ENCODE measurements at regions not wholly inside any gene's neighbourhood (a gene's known extent, or its start where the extent isn't known, plus 50 kb on each side); places are given as distances from the start of the nearest gene placed in this dataset.

DNA sequence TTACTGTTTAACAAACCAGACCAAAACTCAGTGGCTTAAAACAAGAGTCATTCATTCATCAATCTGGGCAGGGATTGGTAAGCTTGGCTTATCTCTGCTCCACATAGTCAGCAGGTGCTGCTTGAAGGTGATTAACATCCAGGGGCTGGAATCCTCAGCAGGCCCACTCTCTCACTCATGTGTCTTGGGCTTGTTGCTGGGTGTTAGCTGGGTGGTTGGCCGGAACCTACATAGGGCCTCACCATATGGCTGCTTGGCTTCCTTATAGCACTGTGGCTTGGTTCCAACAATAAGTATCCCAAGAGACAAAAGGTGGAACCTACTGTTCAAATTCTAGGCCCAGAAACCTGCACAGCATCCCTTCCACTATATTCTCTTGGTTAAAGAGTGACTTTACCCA, 125.0 kb downstream of the RASGEF1B start:
- Histone ChIP-seq H3K9me2 (replicated peaks; ENCODE audit: control insufficient read depth, low read length) (no peaks in the 10 kb centered on the region), H3K4me3 (ENCODE audit: low read length) (no peak overlapping the region), H3K36me3 (ENCODE audit: control insufficient read depth, low read length) (no peaks in the 10 kb centered on the region), H3K4me1 (ENCODE audit: control insufficient read depth, low read length) (no peaks in the 10 kb centered on the region), H4K20me1 (ENCODE audit: control insufficient read depth, insufficient read depth, low read depth, low read length) (no peaks in the 10 kb centered on the region), H3F3A (ENCODE audit: control insufficient read depth, insufficient read depth) (no peaks in the 10 kb centered on the region), H3K79me2 (ENCODE audit: control insufficient read depth, low read length) (no peaks in the 10 kb centered on the region), H3K9me3 (ENCODE audit: control insufficient read depth, insufficient read depth, low read length) (no peaks in the 10 kb centered on the region), H3K4me2 (ENCODE audit: low read length) (no peak overlapping the region), H3K27me3 (ENCODE audit: control insufficient read depth, low read length) (peaks cover 9% of the 10 kb centered on the region), H3K27ac (ENCODE audit: low read depth, low read length) (no peak overlapping the region)
- TF ChIP-seq, protein P1, sequence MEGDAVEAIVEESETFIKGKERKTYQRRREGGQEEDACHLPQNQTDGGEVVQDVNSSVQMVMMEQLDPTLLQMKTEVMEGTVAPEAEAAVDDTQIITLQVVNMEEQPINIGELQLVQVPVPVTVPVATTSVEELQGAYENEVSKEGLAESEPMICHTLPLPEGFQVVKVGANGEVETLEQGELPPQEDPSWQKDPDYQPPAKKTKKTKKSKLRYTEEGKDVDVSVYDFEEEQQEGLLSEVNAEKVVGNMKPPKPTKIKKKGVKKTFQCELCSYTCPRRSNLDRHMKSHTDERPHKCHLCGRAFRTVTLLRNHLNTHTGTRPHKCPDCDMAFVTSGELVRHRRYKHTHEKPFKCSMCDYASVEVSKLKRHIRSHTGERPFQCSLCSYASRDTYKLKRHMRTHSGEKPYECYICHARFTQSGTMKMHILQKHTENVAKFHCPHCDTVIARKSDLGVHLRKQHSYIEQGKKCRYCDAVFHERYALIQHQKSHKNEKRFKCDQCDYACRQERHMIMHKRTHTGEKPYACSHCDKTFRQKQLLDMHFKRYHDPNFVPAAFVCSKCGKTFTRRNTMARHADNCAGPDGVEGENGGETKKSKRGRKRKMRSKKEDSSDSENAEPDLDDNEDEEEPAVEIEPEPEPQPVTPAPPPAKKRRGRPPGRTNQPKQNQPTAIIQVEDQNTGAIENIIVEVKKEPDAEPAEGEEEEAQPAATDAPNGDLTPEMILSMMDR (IDR thresholded peaks at IDR 0.05; ENCODE audit: low read depth, low read length, poor library complexity, severe bottlenecking), result no peak
- TF ChIP-seq EZH2phosphoT487 (IDR thresholded peaks at IDR 0.05; ENCODE audit: borderline replicate concordance, low read length), result no peak

- no peak overlapping the region for H3K27ac ChIP-seq (ENCODE audit: low read depth, low read length)
- H3K4me2 ChIP-seq (ENCODE audit: low read length), result no peak overlapping the region
- TF ChIP-seq EZH2phosphoT487 (IDR thresholded peaks at IDR 0.05; ENCODE audit: borderline replicate concordance, low read length), result no peak
- TF ChIP-seq, protein P1 (IDR thresholded peaks at IDR 0.05; ENCODE audit: low read depth, low read length, poor library complexity, severe bottlenecking), result no peak
- H4K20me1 ChIP-seq (ENCODE audit: control insufficient read depth, insufficient read depth, low read depth, low read length), result no peaks in the 10 kb centered on the region
- no peaks in the 10 kb centered on the region for H3K79me2 ChIP-seq (ENCODE audit: control insufficient read depth, low read length)
- peaks cover 4% of the 10 kb centered on the region for H3K27me3 ChIP-seq (ENCODE audit: control insufficient read depth, low read length)
- no peaks in the 10 kb centered on the region for H3K4me1 ChIP-seq (ENCODE audit: control insufficient read depth, low read length)
- no peaks in the 10 kb centered on the region for H3K9me3 ChIP-seq (ENCODE audit: control insufficient read depth, insufficient read depth, low read length)
- H3K9me2 ChIP-seq (replicated peaks; ENCODE audit: control insufficient read depth, low read length), result no peaks in the 10 kb centered on the region
- H3K4me3 ChIP-seq (ENCODE audit: low read length), result no peak overlapping the region
- no peaks in the 10 kb centered on the region for H3F3A ChIP-seq (ENCODE audit: control insufficient read depth, insufficient read depth)
- H3K36me3 ChIP-seq (ENCODE audit: control insufficient read depth, low read length), result no peaks in the 10 kb centered on the region
These were observed 128.2 kb downstream of the RASGEF1B start for GRCh38 chr4:81343536-81343935.

GRCh38 chr4:81343046-81343445, 128.0 kb upstream of the PRKG2 start:
- no peaks in the 10 kb centered on the region for H3K9me3 ChIP-seq (ENCODE audit: control insufficient read depth, insufficient read depth, low read length)
- no peaks in the 10 kb centered on the region for H3K9me2 ChIP-seq (replicated peaks; ENCODE audit: control insufficient read depth, low read length)
- H3K36me3 ChIP-seq (ENCODE audit: control insufficient read depth, low read length), result no peaks in the 10 kb centered on the region
- H3K27ac ChIP-seq (ENCODE audit: low read depth, low read length), result no peak overlapping the region
- no peaks in the 10 kb centered on the region for H3K4me1 ChIP-seq (ENCODE audit: control insufficient read depth, low read length)
- TF ChIP-seq EZH2phosphoT487 (IDR thresholded peaks at IDR 0.05; ENCODE audit: borderline replicate concordance, low read length), result no peak
- TF ChIP-seq, protein P1 (IDR thresholded peaks at IDR 0.05; ENCODE audit: low read depth, low read length, poor library complexity, severe bottlenecking), result no peak
- H3F3A ChIP-seq (ENCODE audit: control insufficient read depth, insufficient read depth), result no peaks in the 10 kb centered on the region
- H3K4me2 ChIP-seq (ENCODE audit: low read length), result no peak overlapping the region
- H3K79me2 ChIP-seq (ENCODE audit: control insufficient read depth, low read length), result no peaks in the 10 kb centered on the region
- H3K4me3 ChIP-seq (ENCODE audit: low read length), result no peak overlapping the region
- no peaks in the 10 kb centered on the region for H4K20me1 ChIP-seq (ENCODE audit: control insufficient read depth, insufficient read depth, low read depth, low read length)
- peaks cover 4% of the 10 kb centered on the region; the same call in 1 of the 2 replicates for H3K27me3 ChIP-seq (ENCODE audit: control insufficient read depth, low read length)

DNA sequence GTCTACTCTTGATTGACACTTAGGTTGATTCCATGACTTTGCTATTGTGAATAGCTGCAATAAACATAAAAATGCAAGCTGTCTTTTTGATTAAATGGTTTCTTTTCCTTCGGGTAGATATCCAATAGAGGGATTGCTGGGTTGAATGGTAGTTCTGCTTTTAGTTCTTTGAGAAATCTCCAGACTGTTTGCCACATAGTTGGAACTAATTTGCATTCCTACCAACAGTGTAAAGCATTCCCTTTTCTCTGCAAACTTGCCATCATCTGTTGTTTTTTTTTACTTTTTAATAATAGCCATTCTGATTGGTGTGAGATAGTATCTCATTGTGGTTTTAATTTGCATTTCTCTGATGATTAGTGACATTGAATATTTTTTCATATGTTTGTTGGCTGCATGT, 122.2 kb upstream of the PRKG2 start:
- H3K4me3 ChIP-seq (ENCODE audit: low read length), result no peak overlapping the region
- TF ChIP-seq, protein P1 (IDR thresholded peaks at IDR 0.05; ENCODE audit: low read depth, low read length, poor library complexity, severe bottlenecking), result no peak
- no peak for TF ChIP-seq EZH2phosphoT487 (IDR thresholded peaks at IDR 0.05; ENCODE audit: borderline replicate concordance, low read length)
- no peaks in the 10 kb centered on the region for H3F3A ChIP-seq (ENCODE audit: control insufficient read depth, insufficient read depth)
- H3K27ac ChIP-seq (ENCODE audit: low read depth, low read length), result no peak overlapping the region
- H3K9me3 ChIP-seq (ENCODE audit: control insufficient read depth, insufficient read depth, low read length), result no peaks in the 10 kb centered on the region
- no peaks in the 10 kb centered on the region for H3K4me1 ChIP-seq (ENCODE audit: control insufficient read depth, low read length)
- H3K36me3 ChIP-seq (ENCODE audit: control insufficient read depth, low read length), result no peaks in the 10 kb centered on the region
- no peaks in the 10 kb centered on the region for H4K20me1 ChIP-seq (ENCODE audit: control insufficient read depth, insufficient read depth, low read depth, low read length)
- no peak overlapping the region for H3K4me2 ChIP-seq (ENCODE audit: low read length)
- no peaks in the 10 kb centered on the region for H3K79me2 ChIP-seq (ENCODE audit: control insufficient read depth, low read length)
- H3K9me2 ChIP-seq (replicated peaks; ENCODE audit: control insufficient read depth, low read length), result no peaks in the 10 kb centered on the region
- H3K27me3 ChIP-seq (ENCODE audit: control insufficient read depth, low read length), result no peaks in the 10 kb centered on the region

All from DOHH2 (cell line).